Neural cell (in vitro differentiated cells): ENCODE measurements at regions not wholly inside any gene's neighbourhood (a gene's known extent, or its start where the extent isn't known, plus 50 kb on each side); places are given as distances from the start of the nearest gene placed in this dataset.

Source experiments
- H2AFZ ChIP-seq: fragments of 200-600, 300-800 bp; sonication (generic), shearing (Covaris generic); 2 replicates; pipeline ENCODE4 v1.6.0; 2014; ENCODE audit warnings: low read depth, mild to moderate bottlenecking, antibody characterized with exemption, low read length, moderate library complexity
- H3F3A ChIP-seq: fragments of 200-600 bp; shearing (Covaris generic); 2 replicates; pipeline ENCODE4 v1.6.1; 2016; ENCODE audit warnings: mild to moderate bottlenecking, moderate library complexity, mixed read lengths, antibody characterized with exemption, low read length; ENCODE audit not compliant: insufficient read depth, poor library complexity, severe bottlenecking
- H3K27ac ChIP-seq: fragments of 200-600, 300-800 bp; sonication (generic), shearing (Covaris generic); 2 replicates; pipeline ENCODE4 v1.5.1; 2014; ENCODE audit warnings: mild to moderate bottlenecking, low read length, moderate library complexity
- H3K27me3 ChIP-seq: fragments of 300-800, 200-600 bp; sonication (generic), shearing (Covaris generic); 2 replicates; pipeline ENCODE4 v1.6.0; 2014; ENCODE audit warnings: mild to moderate bottlenecking, low read depth, low read length, moderate library complexity; ENCODE audit not compliant: insufficient read depth
- H3K36me3 ChIP-seq: fragments of 300-800, 200-600 bp; sonication (generic), shearing (Covaris generic); 2 replicates; pipeline ENCODE4 v1.5.1; 2014; ENCODE audit warnings: mild to moderate bottlenecking, antibody characterized with exemption, low read length, moderate library complexity; ENCODE audit not compliant: insufficient read depth
- H3K4me2 ChIP-seq: fragments of 300-800, 200-600 bp; sonication (generic), shearing (Covaris generic); 2 replicates; pipeline ENCODE4 v1.6.0; 2014; ENCODE audit warnings: mild to moderate bottlenecking, low read length
- H3K4me3 ChIP-seq: fragments of 300-800, 200-600 bp; sonication (generic), shearing (Covaris generic); 2 replicates; pipeline ENCODE4 v1.5.1; 2014; ENCODE audit warnings: mild to moderate bottlenecking, low read length, moderate library complexity
- H3K79me2 ChIP-seq: fragments of 200-600 bp; shearing (Covaris generic); replicated peaks from 2 replicates; pipeline ENCODE4 v1.6.0; 2014; ENCODE audit warnings: mild to moderate bottlenecking, low read length, moderate library complexity; ENCODE audit not compliant: insufficient read depth
- H3K9ac ChIP-seq: fragments of 300-800, 200-600 bp; sonication (generic), shearing (Covaris generic); 2 replicates; pipeline ENCODE4 v1.6.1; 2016; ENCODE audit warnings: mild to moderate bottlenecking, low read length, mixed read lengths
- H3K9me2 ChIP-seq: fragments of 200-600 bp; shearing (Covaris generic); 2 replicates; pipeline ENCODE4 v1.6.1; 2016; ENCODE audit warnings: mild to moderate bottlenecking, low read length, mixed read lengths; ENCODE audit not compliant: insufficient read depth
- H3K9me3 ChIP-seq: fragments of 200-600, 300-800 bp; sonication (generic), shearing (Covaris generic); 2 replicates; pipeline ENCODE4 v1.6.1; 2016; ENCODE audit warnings: mild to moderate bottlenecking, mixed run types, low read length, moderate library complexity, mixed read lengths
- H4K20me1 ChIP-seq: fragments of 200-600 bp; shearing (Covaris generic); 2 replicates; pipeline ENCODE4 v1.6.1; 2016; ENCODE audit warnings: mild to moderate bottlenecking, mixed run types; ENCODE audit not compliant: insufficient read depth
- EP300 ChIP-seq: fragments of 450-650 bp; conservative IDR thresholded peaks from 2 replicates; pipeline ENCODE4 v1.6.1; 2014; ENCODE audit warnings: antibody characterized with exemption, mild to moderate bottlenecking, moderate library complexity; ENCODE audit not compliant: poor library complexity, severe bottlenecking
- EZH2 ChIP-seq: fragments of 200-600, 300-800 bp; shearing (Covaris generic), sonication (generic); IDR thresholded peaks from 2 replicates; pipeline ENCODE4 v1.6.1; 2014; ENCODE audit warnings: antibody characterized with exemption, low read length, borderline replicate concordance, mild to moderate bottlenecking; ENCODE audit not compliant: insufficient read depth, poor library complexity, severe bottlenecking
- MXI1 ChIP-seq: fragments of 450-650 bp; conservative IDR thresholded peaks from 2 replicates; pipeline ENCODE4 v1.6.1; 2014; ENCODE audit warnings: antibody characterized with exemption, mild to moderate bottlenecking; ENCODE audit not compliant: poor library complexity, severe bottlenecking
- POLR2AphosphoS5 ChIP-seq: IDR thresholded peaks from 2 replicates; pipeline ENCODE4 v1.6.1; 2012
- RAD21 ChIP-seq: fragments of 450-650 bp; conservative IDR thresholded peaks from 2 replicates; pipeline ENCODE4 v1.6.1; 2014; ENCODE audit warnings: antibody characterized with exemption, mild to moderate bottlenecking, moderate library complexity
- SMC3 ChIP-seq: fragments of 450-650 bp; conservative IDR thresholded peaks from 2 replicates; pipeline ENCODE4 v1.6.1; 2014; ENCODE audit warnings: antibody characterized with exemption, mild to moderate bottlenecking, moderate library complexity; ENCODE audit not compliant: poor library complexity
- TAF1 ChIP-seq: IDR thresholded peaks from 2 replicates; pipeline ENCODE4 v1.6.1; 2012; ENCODE audit warnings: low read depth
- TF ChIP-seq, protein P1 (sequence below): fragments of 450-650 bp; IDR thresholded peaks from 2 replicates; pipeline ENCODE4 v1.5.1; 2014; ENCODE audit warnings: antibody characterized with exemption, mild to moderate bottlenecking, moderate library complexity; ENCODE audit not compliant: poor library complexity, severe bottlenecking
- TF ChIP-seq, protein P2 (sequence below): IDR thresholded peaks from 2 replicates; pipeline ENCODE4 v1.6.1; 2012; ENCODE audit warnings: borderline replicate concordance

DNA sequence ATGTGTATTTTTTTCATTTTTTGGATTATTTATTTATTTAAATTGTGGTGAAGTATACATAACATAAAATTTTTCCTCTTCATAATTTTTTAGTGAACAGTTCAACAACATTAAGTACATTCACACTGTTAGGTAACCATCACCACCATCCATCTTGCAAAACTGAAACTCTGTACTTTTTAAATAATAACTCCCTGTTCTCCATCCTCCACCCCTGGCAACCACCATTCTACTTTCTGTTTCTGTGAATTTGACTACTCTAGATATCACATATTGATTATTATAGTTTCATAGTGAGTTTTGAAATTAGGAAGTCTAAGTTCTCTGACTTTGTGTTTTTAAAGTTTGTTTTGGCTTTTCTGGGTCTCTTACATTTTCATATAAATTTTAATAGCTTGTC lies 89.3 kb upstream of the STX18 start:
- TF ChIP-seq, protein P1, sequence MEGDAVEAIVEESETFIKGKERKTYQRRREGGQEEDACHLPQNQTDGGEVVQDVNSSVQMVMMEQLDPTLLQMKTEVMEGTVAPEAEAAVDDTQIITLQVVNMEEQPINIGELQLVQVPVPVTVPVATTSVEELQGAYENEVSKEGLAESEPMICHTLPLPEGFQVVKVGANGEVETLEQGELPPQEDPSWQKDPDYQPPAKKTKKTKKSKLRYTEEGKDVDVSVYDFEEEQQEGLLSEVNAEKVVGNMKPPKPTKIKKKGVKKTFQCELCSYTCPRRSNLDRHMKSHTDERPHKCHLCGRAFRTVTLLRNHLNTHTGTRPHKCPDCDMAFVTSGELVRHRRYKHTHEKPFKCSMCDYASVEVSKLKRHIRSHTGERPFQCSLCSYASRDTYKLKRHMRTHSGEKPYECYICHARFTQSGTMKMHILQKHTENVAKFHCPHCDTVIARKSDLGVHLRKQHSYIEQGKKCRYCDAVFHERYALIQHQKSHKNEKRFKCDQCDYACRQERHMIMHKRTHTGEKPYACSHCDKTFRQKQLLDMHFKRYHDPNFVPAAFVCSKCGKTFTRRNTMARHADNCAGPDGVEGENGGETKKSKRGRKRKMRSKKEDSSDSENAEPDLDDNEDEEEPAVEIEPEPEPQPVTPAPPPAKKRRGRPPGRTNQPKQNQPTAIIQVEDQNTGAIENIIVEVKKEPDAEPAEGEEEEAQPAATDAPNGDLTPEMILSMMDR: no peak
- TF ChIP-seq MXI1: no peak
- TF ChIP-seq SMC3: no peak
- TF ChIP-seq EZH2: no peak
- TF ChIP-seq, protein P2, sequence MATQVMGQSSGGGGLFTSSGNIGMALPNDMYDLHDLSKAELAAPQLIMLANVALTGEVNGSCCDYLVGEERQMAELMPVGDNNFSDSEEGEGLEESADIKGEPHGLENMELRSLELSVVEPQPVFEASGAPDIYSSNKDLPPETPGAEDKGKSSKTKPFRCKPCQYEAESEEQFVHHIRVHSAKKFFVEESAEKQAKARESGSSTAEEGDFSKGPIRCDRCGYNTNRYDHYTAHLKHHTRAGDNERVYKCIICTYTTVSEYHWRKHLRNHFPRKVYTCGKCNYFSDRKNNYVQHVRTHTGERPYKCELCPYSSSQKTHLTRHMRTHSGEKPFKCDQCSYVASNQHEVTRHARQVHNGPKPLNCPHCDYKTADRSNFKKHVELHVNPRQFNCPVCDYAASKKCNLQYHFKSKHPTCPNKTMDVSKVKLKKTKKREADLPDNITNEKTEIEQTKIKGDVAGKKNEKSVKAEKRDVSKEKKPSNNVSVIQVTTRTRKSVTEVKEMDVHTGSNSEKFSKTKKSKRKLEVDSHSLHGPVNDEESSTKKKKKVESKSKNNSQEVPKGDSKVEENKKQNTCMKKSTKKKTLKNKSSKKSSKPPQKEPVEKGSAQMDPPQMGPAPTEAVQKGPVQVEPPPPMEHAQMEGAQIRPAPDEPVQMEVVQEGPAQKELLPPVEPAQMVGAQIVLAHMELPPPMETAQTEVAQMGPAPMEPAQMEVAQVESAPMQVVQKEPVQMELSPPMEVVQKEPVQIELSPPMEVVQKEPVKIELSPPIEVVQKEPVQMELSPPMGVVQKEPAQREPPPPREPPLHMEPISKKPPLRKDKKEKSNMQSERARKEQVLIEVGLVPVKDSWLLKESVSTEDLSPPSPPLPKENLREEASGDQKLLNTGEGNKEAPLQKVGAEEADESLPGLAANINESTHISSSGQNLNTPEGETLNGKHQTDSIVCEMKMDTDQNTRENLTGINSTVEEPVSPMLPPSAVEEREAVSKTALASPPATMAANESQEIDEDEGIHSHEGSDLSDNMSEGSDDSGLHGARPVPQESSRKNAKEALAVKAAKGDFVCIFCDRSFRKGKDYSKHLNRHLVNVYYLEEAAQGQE: no peak
- TF ChIP-seq EP300: no peak
- no peak for TF ChIP-seq RAD21
- no peak for TF ChIP-seq TAF1
- TF ChIP-seq POLR2AphosphoS5: no peak

DNA sequence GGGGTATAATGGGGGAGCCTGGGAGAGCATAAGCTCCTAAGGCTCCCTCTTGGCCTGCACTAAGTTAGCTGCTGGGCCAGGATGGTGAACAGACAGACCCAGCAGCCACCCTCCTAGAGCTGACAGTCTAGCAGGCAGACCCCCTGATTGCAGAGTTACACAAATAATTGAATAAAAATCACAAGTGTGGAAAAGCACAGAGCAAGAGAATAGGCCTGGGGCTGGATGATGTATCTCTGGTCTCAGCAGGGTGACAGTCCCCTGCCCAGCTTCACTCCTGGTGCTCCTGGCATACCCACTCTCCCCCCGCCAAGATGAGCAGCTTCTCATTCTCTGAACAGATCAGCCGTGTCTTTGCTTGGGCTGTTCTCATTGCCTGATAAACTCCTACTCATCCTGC lies 86.1 kb upstream of the STX18 start:
- no peaks in the 10 kb centered on the region for H3K9me2 ChIP-seq
- no peak overlapping the region for H3K9ac ChIP-seq
- no peak overlapping the region for H3K27ac ChIP-seq
- no peak overlapping the region for H3K4me3 ChIP-seq
- H3K27me3 ChIP-seq: no peaks in the 10 kb centered on the region
- H3K9me3 ChIP-seq: no peaks in the 10 kb centered on the region
- H2AFZ ChIP-seq: no peak overlapping the region
- no peaks in the 10 kb centered on the region for H3F3A ChIP-seq
- no peaks in the 10 kb centered on the region for H3K79me2 ChIP-seq
- H4K20me1 ChIP-seq: no peaks in the 10 kb centered on the region
- H3K4me2 ChIP-seq: no peak overlapping the region
- no peak for TF ChIP-seq EP300
- TF ChIP-seq MXI1: no peak
- TF ChIP-seq POLR2AphosphoS5: no peak
- TF ChIP-seq, protein P2: no peak
- TF ChIP-seq EZH2: no peak
- TF ChIP-seq, protein P1: no peak
- TF ChIP-seq SMC3: no peak
- no peak for TF ChIP-seq TAF1
- TF ChIP-seq RAD21: no peak
- no peaks in the 10 kb centered on the region for H3K36me3 ChIP-seq

More for the DNA sequence above, 89.3 kb upstream of the STX18 start:
- H3K79me2 ChIP-seq: no peaks in the 10 kb centered on the region
- no peak overlapping the region for H3K4me3 ChIP-seq
- no peak overlapping the region for H3K4me2 ChIP-seq
- H4K20me1 ChIP-seq: no peaks in the 10 kb centered on the region
- H3K9me3 ChIP-seq: no peaks in the 10 kb centered on the region
- no peak overlapping the region for H2AFZ ChIP-seq
- H3K27me3 ChIP-seq: no peaks in the 10 kb centered on the region
- no peaks in the 10 kb centered on the region for H3K36me3 ChIP-seq
- no peak overlapping the region for H3K27ac ChIP-seq
- H3K9ac ChIP-seq: no peak overlapping the region
- H3K9me2 ChIP-seq: no peaks in the 10 kb centered on the region
- H3F3A ChIP-seq: no peaks in the 10 kb centered on the region
